C4-2B (cell line): ENCODE measurements at regions not wholly inside any gene's neighbourhood (a gene's known extent, or its start where the extent isn't known, plus 50 kb on each side); places are given as distances from the start of the nearest gene placed in this dataset.

Experiments used
- CTCF ChIP-seq: fragments of 450-650 bp; conservative IDR thresholded peaks from 2 replicates; pipeline ENCODE4 v1.5.1; 2017; ENCODE audit warnings: mild to moderate bottlenecking
- ZFX ChIP-seq: fragments of 450-650 bp; IDR thresholded peaks from 2 replicates; pipeline ENCODE4 v1.6.1; 2017

- TF ChIP-seq CTCF: no peak
- TF ChIP-seq ZFX: no peak
Observed at GRCh38 chrX:118207831-118208453, 91.3 kb upstream of the KLHL13 start.
